ENCODE measurements at regions not wholly inside any gene's neighbourhood (a gene's known extent, or its start where the extent isn't known, plus 50 kb on each side); places are given as distances from the start of the nearest gene placed in this dataset.

DNA sequence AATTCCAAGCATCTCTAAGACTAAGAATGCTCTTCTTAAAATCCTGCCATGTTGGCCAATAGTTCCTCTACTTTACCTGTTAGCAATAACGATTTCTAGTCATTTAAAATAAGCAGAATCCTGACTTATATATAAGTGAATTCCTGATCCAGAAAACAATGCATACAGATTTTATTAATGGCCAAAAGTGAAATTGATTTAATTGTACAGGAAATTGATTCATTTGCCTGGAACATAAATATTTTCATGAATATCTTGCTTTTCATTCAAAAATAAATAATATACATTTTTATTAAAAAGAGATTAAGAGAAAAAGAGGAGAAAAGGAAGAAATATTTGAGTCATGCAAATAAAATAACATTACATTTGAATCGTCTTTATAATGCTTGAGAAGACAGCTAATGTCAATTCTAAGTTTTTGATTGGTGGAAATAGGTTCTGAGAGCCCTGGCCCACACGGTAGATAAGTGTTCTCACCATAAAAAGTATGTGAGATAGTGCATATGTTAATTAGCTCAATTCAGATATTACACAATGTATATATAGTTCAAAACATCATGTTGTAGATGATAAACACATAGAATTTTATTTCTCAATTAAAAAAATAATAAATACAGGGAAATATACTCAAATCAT lies 323.2 kb upstream of the MIR17HG start:
- no peaks in the 10 kb centered on the region for H3K27me3 Mint-ChIP-seq (ENCODE audit: unreplicated experiment)
- no peaks in the 10 kb centered on the region for H3K4me1 Mint-ChIP-seq (ENCODE audit: low read depth, unreplicated experiment)
- TF ChIP-seq, protein P1, sequence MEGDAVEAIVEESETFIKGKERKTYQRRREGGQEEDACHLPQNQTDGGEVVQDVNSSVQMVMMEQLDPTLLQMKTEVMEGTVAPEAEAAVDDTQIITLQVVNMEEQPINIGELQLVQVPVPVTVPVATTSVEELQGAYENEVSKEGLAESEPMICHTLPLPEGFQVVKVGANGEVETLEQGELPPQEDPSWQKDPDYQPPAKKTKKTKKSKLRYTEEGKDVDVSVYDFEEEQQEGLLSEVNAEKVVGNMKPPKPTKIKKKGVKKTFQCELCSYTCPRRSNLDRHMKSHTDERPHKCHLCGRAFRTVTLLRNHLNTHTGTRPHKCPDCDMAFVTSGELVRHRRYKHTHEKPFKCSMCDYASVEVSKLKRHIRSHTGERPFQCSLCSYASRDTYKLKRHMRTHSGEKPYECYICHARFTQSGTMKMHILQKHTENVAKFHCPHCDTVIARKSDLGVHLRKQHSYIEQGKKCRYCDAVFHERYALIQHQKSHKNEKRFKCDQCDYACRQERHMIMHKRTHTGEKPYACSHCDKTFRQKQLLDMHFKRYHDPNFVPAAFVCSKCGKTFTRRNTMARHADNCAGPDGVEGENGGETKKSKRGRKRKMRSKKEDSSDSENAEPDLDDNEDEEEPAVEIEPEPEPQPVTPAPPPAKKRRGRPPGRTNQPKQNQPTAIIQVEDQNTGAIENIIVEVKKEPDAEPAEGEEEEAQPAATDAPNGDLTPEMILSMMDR (IDR thresholded peaks at IDR 0.05; ENCODE audit: partially characterized antibody, unreplicated experiment) = no peak
- H3K4me3 Mint-ChIP-seq (ENCODE audit: unreplicated experiment) = no peak overlapping the region
- no peaks in the 10 kb centered on the region for H3K9me3 Mint-ChIP-seq (ENCODE audit: unreplicated experiment)
- H3K27ac Mint-ChIP-seq (ENCODE audit: unreplicated experiment) = no peak overlapping the region
- no peak for DNase-seq
- no peaks in the 10 kb centered on the region for H3K36me3 Mint-ChIP-seq (ENCODE audit: unreplicated experiment)

- Mint-ChIP-seq H3K4me3 (ENCODE audit: unreplicated experiment) (no peak overlapping the region), H3K27ac (ENCODE audit: unreplicated experiment) (no peak overlapping the region), H3K27me3 (ENCODE audit: unreplicated experiment) (no peaks in the 10 kb centered on the region), H3K4me1 (ENCODE audit: low read depth, unreplicated experiment) (no peaks in the 10 kb centered on the region), H3K36me3 (ENCODE audit: unreplicated experiment) (no peaks in the 10 kb centered on the region), H3K9me3 (ENCODE audit: unreplicated experiment) (no peaks in the 10 kb centered on the region)
- no peak for DNase-seq
- TF ChIP-seq, protein P1 (IDR thresholded peaks at IDR 0.05; ENCODE audit: partially characterized antibody, unreplicated experiment) = no peak
These were observed 322.0 kb upstream of the MIR17HG start for GRCh38 chr13:91025442-91025841.

DNA sequence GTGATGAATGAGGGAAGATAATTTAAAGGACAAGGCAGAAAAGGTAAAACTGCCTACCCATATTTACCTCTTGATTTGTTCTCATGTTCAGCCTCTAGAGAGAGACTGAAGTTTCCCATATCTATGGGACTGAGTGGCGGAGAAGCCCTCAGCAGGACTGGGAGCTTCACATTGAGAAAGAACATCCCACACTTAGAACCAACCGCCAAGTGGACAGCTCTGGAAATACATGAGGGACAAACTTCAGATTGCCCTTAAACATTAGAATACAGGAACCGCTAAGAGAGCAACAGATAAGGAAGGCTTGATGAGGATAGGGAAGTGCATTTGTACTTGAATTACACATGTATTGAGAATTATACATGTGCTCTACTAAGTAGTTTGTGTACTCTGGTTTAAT lies 316.0 kb upstream of the MIR17HG start:
- Mint-ChIP-seq H3K4me3 (ENCODE audit: unreplicated experiment) (no peak overlapping the region), H3K9me3 (ENCODE audit: unreplicated experiment) (no peaks in the 10 kb centered on the region), H3K27ac (ENCODE audit: unreplicated experiment) (no peak overlapping the region), H3K36me3 (ENCODE audit: unreplicated experiment) (no peaks in the 10 kb centered on the region), H3K4me1 (ENCODE audit: low read depth, unreplicated experiment) (no peaks in the 10 kb centered on the region), H3K27me3 (ENCODE audit: unreplicated experiment) (no peaks in the 10 kb centered on the region)
- no peak for DNase-seq
- TF ChIP-seq, protein P1 (IDR thresholded peaks at IDR 0.05; ENCODE audit: partially characterized antibody, unreplicated experiment) = peak; percentile 33

GRCh38 chr13:91032104-91032503 lies 315.4 kb upstream of the MIR17HG start:
- TF ChIP-seq, protein P1 (IDR thresholded peaks at IDR 0.05; ENCODE audit: partially characterized antibody, unreplicated experiment) = no peak
- Mint-ChIP-seq H3K27me3 (ENCODE audit: unreplicated experiment) (no peaks in the 10 kb centered on the region), H3K4me3 (ENCODE audit: unreplicated experiment) (no peak overlapping the region), H3K36me3 (ENCODE audit: unreplicated experiment) (no peaks in the 10 kb centered on the region), H3K27ac (ENCODE audit: unreplicated experiment) (no peak overlapping the region), H3K4me1 (ENCODE audit: low read depth, unreplicated experiment) (no peaks in the 10 kb centered on the region), H3K9me3 (ENCODE audit: unreplicated experiment) (no peaks in the 10 kb centered on the region)
- no peak for DNase-seq

- Mint-ChIP-seq H3K27ac (ENCODE audit: unreplicated experiment) (no peak overlapping the region), H3K4me3 (ENCODE audit: unreplicated experiment) (no peak overlapping the region), H3K36me3 (ENCODE audit: unreplicated experiment) (no peaks in the 10 kb centered on the region), H3K9me3 (ENCODE audit: unreplicated experiment) (no peaks in the 10 kb centered on the region), H3K4me1 (ENCODE audit: low read depth, unreplicated experiment) (no peaks in the 10 kb centered on the region), H3K27me3 (ENCODE audit: unreplicated experiment) (no peaks in the 10 kb centered on the region)
- TF ChIP-seq, protein P1 (IDR thresholded peaks at IDR 0.05; ENCODE audit: partially characterized antibody, unreplicated experiment) = no peak
- no peak for DNase-seq
These were observed 310.6 kb upstream of the MIR17HG start for GRCh38 chr13:91036886-91037285.
